Panc1 (cell line): ENCODE measurements at regions not wholly inside any gene's neighbourhood (a gene's known extent, or its start where the extent isn't known, plus 50 kb on each side); places are given as distances from the start of the nearest gene placed in this dataset.

ENCODE experiments used
- ATAC-seq: fragments of 200-7000 bp; cut with Tn5 transposase; 2 replicates; pipeline ENCODE4 v1.9.1; 2020; ENCODE audit warnings: mild to moderate bottlenecking, moderate library complexity
- BruUV-seq: library from RNA; stranded (reverse); fragments of 400-500 nt; replicated peaks from 2 replicates; lab custom pipeline; 2021; lab: Mats Ljungman, UMichigan
- CTCF ChIA-PET: fragments of 300-600 bp; sonication (Branson Sonifier 250); formaldehyde crosslinking; loops from one replicate; lab custom pipeline; 2022; ENCODE audit warnings: antibody characterized with exemption; lab: Charles Lee
- POLR2A ChIA-PET: fragments of 300-600 bp; sonication (Branson Sonifier 250); formaldehyde crosslinking; loops from one replicate; lab custom pipeline; 2022; ENCODE audit warnings: antibody characterized with exemption; lab: Charles Lee
- DNase-seq: peaks from one replicate; pipeline ENCODE4 v3.0.0-alpha.2; 2010; ENCODE audit warnings: low read depth, low spot score
- H3K27ac ChIP-seq: 2 replicates; pipeline ENCODE4 v1.5.1; 2011; ENCODE audit warnings: mild to moderate bottlenecking, low read length, inconsistent platforms
- H3K27me3 ChIP-seq: fragments of 200-500 bp; sonication (Bioruptor generic); 2 replicates; pipeline ENCODE4 v1.6.0; 2014; ENCODE audit warnings: low read length, inconsistent platforms; ENCODE audit not compliant: control insufficient read depth, insufficient read depth
- H3K36me3 ChIP-seq: fragments of 200-500 bp; sonication (Bioruptor generic); 2 replicates; pipeline ENCODE4 v1.5.1; 2014; ENCODE audit warnings: inconsistent platforms, mild to moderate bottlenecking, low read length, moderate library complexity; ENCODE audit not compliant: control insufficient read depth, insufficient read depth
- H3K4me1 ChIP-seq: 2 replicates; pipeline ENCODE4 v1.5.1; 2011; ENCODE audit warnings: inconsistent platforms, mild to moderate bottlenecking, low read length, moderate library complexity; ENCODE audit not compliant: control insufficient read depth, insufficient read depth
- H3K4me3 ChIP-seq, 2 experiments: 2 replicates each; pipeline ENCODE4 v1.5.1; 2011 to 2012; ENCODE audit warnings: low read depth in 2 of 2, low read length in 2 of 2, mild to moderate bottlenecking in 2 of 2, inconsistent platforms in 1 of 2, moderate library complexity in 1 of 2
- H3K9me3 ChIP-seq: fragments of 200-500 bp; sonication (Bioruptor generic); 2 replicates; pipeline ENCODE4 v1.5.1; 2014; ENCODE audit warnings: low read depth, mild to moderate bottlenecking, inconsistent platforms, low read length, moderate library complexity; ENCODE audit not compliant: control insufficient read depth, insufficient read depth
- POLR2AphosphoS5 ChIP-seq: IDR thresholded peaks from 2 replicates; pipeline ENCODE4 v1.6.1; 2012; ENCODE audit warnings: mild to moderate bottlenecking, low read depth, low read length, moderate library complexity
- SIN3A ChIP-seq: IDR thresholded peaks from 2 replicates; pipeline ENCODE4 v1.6.1; 2012; ENCODE audit warnings: low read depth, mild to moderate bottlenecking, low read length, moderate library complexity, borderline replicate concordance; ENCODE audit not compliant: insufficient read depth
- TCF7L2 ChIP-seq: IDR thresholded peaks from 2 replicates; pipeline ENCODE4 v1.6.1; 2011; ENCODE audit warnings: mild to moderate bottlenecking, low read depth, low read length, inconsistent platforms
- in situ Hi-C: cut with HindIII; loops from 2 replicates; pipeline ENCODE4 v1.10.0; 2016; ENCODE audit warnings: low sequenced_read_pairs, low pct_unique_long_range_greater_than_20kb
- intact Hi-C: fragments of 100-400 bp; cut with micrococcal nuclease; formaldehyde crosslinking; loops from one replicate; pipeline ENCODE4 v1.10.0; 2022; ENCODE audit not compliant: unreplicated experiment
- TF ChIP-seq, protein P1 (sequence below): fragments of 450-650 bp; IDR thresholded peaks from 2 replicates; pipeline ENCODE4 v1.5.1; 2017; ENCODE audit warnings: mild to moderate bottlenecking
- TF ChIP-seq, protein P2 (sequence below), 2 experiments: IDR thresholded peaks; 2 replicates each; pipeline ENCODE4 v1.6.1; 2011 to 2012; ENCODE audit warnings: low read depth in 2 of 2, control low read depth in 1 of 2, low read length in 1 of 2, mild to moderate bottlenecking in 1 of 2, moderate library complexity in 1 of 2; ENCODE audit not compliant: insufficient read depth in 1 of 2

GRCh38 chr22:27666272-27666997 lies 135.1 kb downstream of the MN1 start:
- POLR2A ChIA-PET: no interaction called here
- CTCF ChIA-PET: interaction anchor here (0.5 kb wide), 1 partner anchor 26 kb away, joined by 12 read pairs; no protein-coding TSS in a partner anchor
- no peak overlapping the region for H3K4me3 ChIP-seq
- in situ Hi-C loops: no loop called here
- no peak overlapping the region for H3K27ac ChIP-seq
- H3K27me3 ChIP-seq: no peaks in the 10 kb centered on the region
- BruUV-seq: no TSS peak
- TF ChIP-seq POLR2AphosphoS5: no peak
- TF ChIP-seq SIN3A: no peak
- TF ChIP-seq, protein P1, sequence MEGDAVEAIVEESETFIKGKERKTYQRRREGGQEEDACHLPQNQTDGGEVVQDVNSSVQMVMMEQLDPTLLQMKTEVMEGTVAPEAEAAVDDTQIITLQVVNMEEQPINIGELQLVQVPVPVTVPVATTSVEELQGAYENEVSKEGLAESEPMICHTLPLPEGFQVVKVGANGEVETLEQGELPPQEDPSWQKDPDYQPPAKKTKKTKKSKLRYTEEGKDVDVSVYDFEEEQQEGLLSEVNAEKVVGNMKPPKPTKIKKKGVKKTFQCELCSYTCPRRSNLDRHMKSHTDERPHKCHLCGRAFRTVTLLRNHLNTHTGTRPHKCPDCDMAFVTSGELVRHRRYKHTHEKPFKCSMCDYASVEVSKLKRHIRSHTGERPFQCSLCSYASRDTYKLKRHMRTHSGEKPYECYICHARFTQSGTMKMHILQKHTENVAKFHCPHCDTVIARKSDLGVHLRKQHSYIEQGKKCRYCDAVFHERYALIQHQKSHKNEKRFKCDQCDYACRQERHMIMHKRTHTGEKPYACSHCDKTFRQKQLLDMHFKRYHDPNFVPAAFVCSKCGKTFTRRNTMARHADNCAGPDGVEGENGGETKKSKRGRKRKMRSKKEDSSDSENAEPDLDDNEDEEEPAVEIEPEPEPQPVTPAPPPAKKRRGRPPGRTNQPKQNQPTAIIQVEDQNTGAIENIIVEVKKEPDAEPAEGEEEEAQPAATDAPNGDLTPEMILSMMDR: no peak
- TF ChIP-seq TCF7L2: no peak
- TF ChIP-seq, protein P2, sequence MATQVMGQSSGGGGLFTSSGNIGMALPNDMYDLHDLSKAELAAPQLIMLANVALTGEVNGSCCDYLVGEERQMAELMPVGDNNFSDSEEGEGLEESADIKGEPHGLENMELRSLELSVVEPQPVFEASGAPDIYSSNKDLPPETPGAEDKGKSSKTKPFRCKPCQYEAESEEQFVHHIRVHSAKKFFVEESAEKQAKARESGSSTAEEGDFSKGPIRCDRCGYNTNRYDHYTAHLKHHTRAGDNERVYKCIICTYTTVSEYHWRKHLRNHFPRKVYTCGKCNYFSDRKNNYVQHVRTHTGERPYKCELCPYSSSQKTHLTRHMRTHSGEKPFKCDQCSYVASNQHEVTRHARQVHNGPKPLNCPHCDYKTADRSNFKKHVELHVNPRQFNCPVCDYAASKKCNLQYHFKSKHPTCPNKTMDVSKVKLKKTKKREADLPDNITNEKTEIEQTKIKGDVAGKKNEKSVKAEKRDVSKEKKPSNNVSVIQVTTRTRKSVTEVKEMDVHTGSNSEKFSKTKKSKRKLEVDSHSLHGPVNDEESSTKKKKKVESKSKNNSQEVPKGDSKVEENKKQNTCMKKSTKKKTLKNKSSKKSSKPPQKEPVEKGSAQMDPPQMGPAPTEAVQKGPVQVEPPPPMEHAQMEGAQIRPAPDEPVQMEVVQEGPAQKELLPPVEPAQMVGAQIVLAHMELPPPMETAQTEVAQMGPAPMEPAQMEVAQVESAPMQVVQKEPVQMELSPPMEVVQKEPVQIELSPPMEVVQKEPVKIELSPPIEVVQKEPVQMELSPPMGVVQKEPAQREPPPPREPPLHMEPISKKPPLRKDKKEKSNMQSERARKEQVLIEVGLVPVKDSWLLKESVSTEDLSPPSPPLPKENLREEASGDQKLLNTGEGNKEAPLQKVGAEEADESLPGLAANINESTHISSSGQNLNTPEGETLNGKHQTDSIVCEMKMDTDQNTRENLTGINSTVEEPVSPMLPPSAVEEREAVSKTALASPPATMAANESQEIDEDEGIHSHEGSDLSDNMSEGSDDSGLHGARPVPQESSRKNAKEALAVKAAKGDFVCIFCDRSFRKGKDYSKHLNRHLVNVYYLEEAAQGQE (IDR thresholded peaks at IDR 0.05; ENCODE audit: insufficient read depth in 1 of 2, low read depth in 2 of 2, low read length in 1 of 2): no peak
- ATAC-seq (no peak), DNase-seq (no peak)
- no peaks in the 10 kb centered on the region for H3K4me1 ChIP-seq
- no peaks in the 10 kb centered on the region for H3K9me3 ChIP-seq
- intact Hi-C loops: no loop called here
- H3K36me3 ChIP-seq: no peaks in the 10 kb centered on the region

GRCh38 chr22:27667121-27667843 lies 134.3 kb downstream of the MN1 start:
- ATAC-seq: no peak
- no peak for DNase-seq
- intact Hi-C loops (no loop called here), in situ Hi-C loops (no loop called here)
- BruUV-seq: no TSS peak
- ChIA-PET CTCF (interaction anchor here (0.5 kb wide), 1 partner anchor 27 kb away, joined by 12 read pairs; no protein-coding TSS in a partner anchor), POLR2A (no interaction called here)
- no peak overlapping the region for H3K4me3 ChIP-seq
- no peak overlapping the region for H3K27ac ChIP-seq
- H3K4me1 ChIP-seq: no peaks in the 10 kb centered on the region
- H3K9me3 ChIP-seq: no peaks in the 10 kb centered on the region
- H3K36me3 ChIP-seq: no peaks in the 10 kb centered on the region
- H3K27me3 ChIP-seq: no peaks in the 10 kb centered on the region
- TF ChIP-seq, protein P2 (IDR thresholded peaks at IDR 0.05; ENCODE audit: insufficient read depth in 1 of 2, low read depth in 2 of 2, low read length in 1 of 2): no peak
- TF ChIP-seq SIN3A (no peak), TCF7L2 (no peak), POLR2AphosphoS5 (no peak)
- TF ChIP-seq, protein P1: no peak
